ENCODE measurements at regions not wholly inside any gene's neighbourhood (a gene's known extent, or its start where the extent isn't known, plus 50 kb on each side); places are given as distances from the start of the nearest gene placed in this dataset.
"Not testable (repeated sequence)": the region's sequence is repeated elsewhere in the genome, so short reads cannot be mapped to it uniquely, and the experiment has no call there.

GRCh38 chr1:199619223-199619622, 408.3 kb upstream of the NR5A2 start:
- no peak for DNase-seq (ENCODE audit: low read depth)

- not testable (repeated sequence) for DNase-seq (ENCODE audit: low read depth)
These were observed 401.3 kb upstream of the NR5A2 start for GRCh38 chr1:199626228-199626627.

- DNase-seq (ENCODE audit: low read depth): no peak
These were observed 397.9 kb upstream of the NR5A2 start for GRCh38 chr1:199629624-199630023.

- DNase-seq (ENCODE audit: low read depth): no peak
These were observed 388.1 kb upstream of the NR5A2 start for GRCh38 chr1:199639453-199639852.

GRCh38 chr1:199641531-199641930, 386.0 kb upstream of the NR5A2 start:
- no peak for DNase-seq (ENCODE audit: low read depth)

GRCh38 chr1:199644912-199645311, 382.6 kb upstream of the NR5A2 start:
- no peak for DNase-seq (ENCODE audit: low read depth)

GRCh38 chr1:199646761-199647160, 380.7 kb upstream of the NR5A2 start:
- DNase-seq (ENCODE audit: low read depth): no peak

- no peak for DNase-seq (ENCODE audit: low read depth)
These were observed 370.1 kb upstream of the NR5A2 start for GRCh38 chr1:199657449-199657848.

- DNase-seq (ENCODE audit: low read depth): no peak
These were observed 367.4 kb upstream of the NR5A2 start for GRCh38 chr1:199660071-199660470.

GRCh38 chr1:199665371-199665770, 362.1 kb upstream of the NR5A2 start:
- DNase-seq (ENCODE audit: low read depth): no peak

GRCh38 chr1:199667089-199667488, 360.4 kb upstream of the NR5A2 start:
- no peak for DNase-seq (ENCODE audit: low read depth)

GRCh38 chr1:199669916-199670315, 357.6 kb upstream of the NR5A2 start:
- DNase-seq (ENCODE audit: low read depth): no peak

GRCh38 chr1:199671684-199672083, 355.8 kb upstream of the NR5A2 start:
- no peak for DNase-seq (ENCODE audit: low read depth)

- DNase-seq (ENCODE audit: low read depth): no peak
These were observed 351.6 kb upstream of the NR5A2 start for GRCh38 chr1:199675937-199676336.

GRCh38 chr1:199678771-199679170, 348.7 kb upstream of the NR5A2 start:
- DNase-seq (ENCODE audit: low read depth): no peak

- no peak for DNase-seq (ENCODE audit: low read depth)
These were observed 345.4 kb upstream of the NR5A2 start for GRCh38 chr1:199682081-199682480.

- DNase-seq (ENCODE audit: low read depth): no peak
These were observed 342.7 kb upstream of the NR5A2 start for GRCh38 chr1:199684686-199685273.

GRCh38 chr1:199685369-199685768, 342.1 kb upstream of the NR5A2 start:
- DNase-seq (ENCODE audit: low read depth): no peak

GRCh38 chr1:199687321-199687720, 340.2 kb upstream of the NR5A2 start:
- DNase-seq (ENCODE audit: low read depth): no peak

GRCh38 chr1:199688133-199688676, 339.3 kb upstream of the NR5A2 start:
- no peak for DNase-seq (ENCODE audit: low read depth)

- no peak for DNase-seq (ENCODE audit: low read depth)
These were observed 338.7 kb upstream of the NR5A2 start for GRCh38 chr1:199688774-199689173.

GRCh38 chr1:199690496-199690895, 337.0 kb upstream of the NR5A2 start:
- DNase-seq (ENCODE audit: low read depth): no peak

- DNase-seq (ENCODE audit: low read depth): no peak
These were observed 336.0 kb upstream of the NR5A2 start for GRCh38 chr1:199691540-199691939.

GRCh38 chr1:199693724-199694123, 333.8 kb upstream of the NR5A2 start:
- no peak for DNase-seq (ENCODE audit: low read depth)
